ENCODE measurements at regions not wholly inside any gene's neighbourhood (a gene's known extent, or its start where the extent isn't known, plus 50 kb on each side); places are given as distances from the start of the nearest gene placed in this dataset.

DNA sequence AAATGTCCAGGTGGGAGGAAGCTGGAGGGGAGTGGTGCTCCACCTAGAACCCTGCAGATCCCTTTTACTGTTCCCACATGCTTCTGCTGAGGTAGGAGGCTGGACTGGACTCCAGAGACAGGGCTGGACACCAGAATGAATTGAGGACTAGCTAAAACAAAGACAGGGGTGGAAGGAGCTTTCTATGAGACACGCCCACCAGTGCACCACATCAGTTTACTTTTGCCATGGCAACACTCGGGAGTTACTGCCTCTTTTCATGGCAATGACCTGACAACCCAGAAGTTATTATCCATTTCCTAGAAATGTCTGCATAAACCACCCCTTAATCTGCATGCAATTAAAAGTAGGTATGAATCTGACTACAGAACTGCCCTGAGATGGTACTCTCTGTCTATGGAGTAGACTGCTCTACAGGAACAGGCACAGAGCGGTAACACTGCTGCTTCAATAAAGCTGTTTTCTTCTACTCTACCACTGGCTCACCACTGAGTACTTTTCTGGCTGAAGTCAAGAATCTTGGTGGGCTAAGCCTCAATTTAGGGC, 211.7 kb downstream of the TFAP2C start:
- DNase-seq: no peak

DNA sequence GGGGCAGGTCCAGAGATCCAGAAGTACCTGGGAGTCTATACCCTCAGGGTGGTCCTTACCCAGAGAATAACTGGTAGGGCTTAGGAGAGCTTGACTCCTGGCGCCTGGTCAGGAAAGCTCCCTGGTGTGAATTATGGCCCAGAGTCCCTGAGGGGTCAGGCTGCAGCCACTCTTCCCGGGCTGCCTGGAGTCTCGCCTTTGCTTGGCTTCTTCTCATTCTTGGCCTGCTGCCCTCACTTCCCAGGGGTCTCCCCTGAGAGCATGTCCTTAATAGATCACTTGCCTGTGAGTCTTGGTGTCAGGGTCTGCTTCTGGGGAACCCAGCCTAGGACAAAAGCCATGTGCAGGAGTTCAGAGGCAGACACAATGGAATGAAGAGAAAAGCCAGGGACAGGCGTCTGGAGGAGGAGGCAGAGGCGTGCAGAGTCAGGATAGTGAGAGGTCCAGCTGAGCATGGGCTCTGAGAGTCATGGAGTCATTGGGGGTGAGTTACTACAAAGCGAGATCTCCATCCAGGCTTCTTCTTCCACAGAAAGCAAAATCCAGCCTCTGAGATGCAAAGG, 212.3 kb downstream of the TFAP2C start:
- no peak for DNase-seq

- no peak for DNase-seq
These were observed 212.9 kb downstream of the TFAP2C start for GRCh38 chr20:56842056-56842455.

GRCh38 chr20:56843386-56843785, 214.3 kb downstream of the TFAP2C start:
- DNase-seq: no peak

DNA sequence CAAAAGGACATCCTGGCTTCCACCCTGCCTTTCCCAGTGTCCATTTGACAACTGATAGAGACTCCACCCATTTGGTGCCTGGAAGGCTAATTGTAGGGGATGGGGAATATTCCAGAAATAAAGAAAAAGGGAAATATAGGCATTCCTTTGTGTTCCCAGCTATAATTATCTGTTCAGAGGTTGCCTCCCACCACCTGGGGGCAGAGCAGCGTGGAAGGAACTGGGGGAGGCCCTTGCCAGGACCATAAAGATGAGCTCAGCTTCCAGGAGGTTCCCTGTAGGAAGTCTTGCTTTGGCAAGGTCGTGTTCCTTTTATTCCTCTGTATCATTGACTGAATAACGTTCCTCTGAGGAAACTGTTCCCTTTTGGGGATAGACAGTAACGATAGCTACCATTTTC, 214.7 kb downstream of the TFAP2C start:
- no peak for DNase-seq

DNA sequence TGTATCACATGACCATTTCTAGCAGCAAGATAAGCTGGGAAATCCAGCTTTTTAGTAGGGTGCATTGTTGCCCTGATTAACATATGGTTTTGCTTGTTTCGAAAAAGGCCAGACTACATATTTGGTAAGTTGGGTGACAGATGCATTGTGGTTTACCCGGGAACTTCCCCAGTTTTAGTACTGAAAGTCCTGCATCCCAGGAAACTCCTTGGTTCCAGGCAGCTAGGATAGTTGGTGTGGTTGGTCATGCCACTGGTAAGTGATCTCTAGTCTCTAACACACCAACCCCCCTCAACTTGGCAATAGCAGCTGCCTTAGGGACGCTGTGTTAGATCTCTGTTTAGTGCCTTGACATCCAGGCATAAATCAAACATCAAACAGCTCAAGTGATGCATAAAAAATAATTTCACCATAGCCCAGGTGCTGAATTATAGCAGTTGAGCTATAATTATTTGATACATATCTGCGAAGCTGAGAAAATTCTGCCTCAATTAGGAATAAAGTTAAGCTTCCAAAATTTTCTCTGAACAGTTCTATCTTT, 216.5 kb downstream of the TFAP2C start:
- DNase-seq: no peak

DNA sequence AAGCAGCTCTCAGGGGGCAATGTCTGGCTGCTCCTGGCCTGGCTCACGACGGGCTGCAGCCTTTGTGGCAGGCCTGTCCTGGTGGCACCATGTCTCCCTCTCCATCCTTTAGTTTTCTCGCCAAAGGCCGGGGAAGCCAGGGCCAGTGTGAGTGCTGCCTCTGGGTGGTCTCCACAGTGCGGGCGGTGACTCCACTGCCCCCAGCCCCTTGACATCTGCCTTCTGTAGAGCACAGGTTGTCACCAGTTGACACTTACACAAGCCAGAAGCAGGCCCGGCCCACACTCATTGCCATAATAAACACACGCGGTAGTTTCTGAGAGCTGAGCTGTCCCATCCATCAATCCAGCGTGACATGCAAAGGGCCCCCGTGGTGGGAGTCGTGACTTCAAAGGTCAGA, 219.5 kb downstream of the TFAP2C start:
- no peak for DNase-seq

- no peak for DNase-seq
These were observed 222.4 kb downstream of the TFAP2C start for GRCh38 chr20:56851552-56851951.

- no peak for DNase-seq
These were observed 226.6 kb downstream of the TFAP2C start for GRCh38 chr20:56855708-56856107.

DNA sequence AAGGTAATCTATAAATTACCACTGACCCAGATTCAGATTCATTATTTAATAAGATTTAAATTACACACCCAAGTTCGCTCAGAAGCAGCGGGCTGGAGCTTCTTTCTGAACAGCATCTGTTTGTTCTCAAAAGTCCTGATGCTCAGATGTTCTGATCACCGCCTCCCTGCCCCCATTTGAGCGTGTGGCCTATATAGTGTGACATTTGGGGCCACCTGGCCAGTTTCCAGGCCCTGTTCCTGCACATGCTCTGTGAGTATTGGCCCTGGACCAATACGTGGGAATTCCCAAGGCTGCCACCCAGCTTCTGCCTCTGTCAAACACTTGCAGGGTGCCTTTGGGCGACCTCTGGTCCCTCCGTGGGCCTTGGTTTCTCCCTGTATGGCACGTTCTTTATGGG, 228.8 kb downstream of the TFAP2C start:
- no peak for DNase-seq

- DNase-seq: no peak
These were observed 230.1 kb downstream of the TFAP2C start for GRCh38 chr20:56859039-56859800.

DNA sequence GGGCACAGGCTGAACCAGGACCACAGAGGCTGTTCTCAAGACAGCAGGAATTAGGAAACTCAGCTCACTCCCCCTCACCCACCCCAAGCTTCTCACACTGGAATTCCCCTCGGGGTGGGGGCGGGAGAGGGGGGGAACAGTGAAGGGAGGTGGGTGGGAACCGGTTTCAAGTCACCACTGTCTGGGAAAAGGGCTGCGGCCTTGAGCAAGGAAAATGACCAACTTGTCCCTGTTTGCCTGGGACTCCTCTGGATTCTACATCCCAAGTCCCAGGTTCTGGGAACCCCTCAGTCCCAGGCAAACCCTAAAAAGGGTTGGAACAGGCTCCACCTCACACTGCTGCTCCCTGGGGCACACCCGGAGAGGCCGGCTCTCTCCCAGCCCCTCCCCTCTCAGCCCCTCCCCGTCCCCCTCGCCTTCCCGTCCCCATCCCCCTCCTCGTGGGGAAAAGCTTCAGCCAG, 230.7 kb downstream of the TFAP2C start:
- DNase-seq: no peak

DNA sequence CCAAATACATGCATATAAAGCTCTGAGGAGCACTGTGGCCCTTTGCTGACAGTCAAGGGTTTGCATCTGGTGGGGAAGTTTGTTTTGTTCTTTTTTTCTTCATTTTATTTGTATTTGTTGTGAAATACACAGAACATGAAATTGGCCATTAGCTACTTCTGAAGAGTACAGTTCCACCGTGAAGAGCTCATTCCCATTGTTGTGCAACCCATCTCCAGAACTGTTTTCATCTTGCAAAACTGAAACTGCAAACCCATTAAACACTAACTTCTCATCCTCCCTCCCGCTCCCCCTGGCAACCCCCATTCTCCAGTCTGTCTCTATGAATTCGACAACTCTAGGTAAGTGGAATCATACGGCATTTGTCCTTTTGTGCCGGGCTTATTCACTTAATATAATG, 231.3 kb downstream of the TFAP2C start:
- DNase-seq: no peak

DNA sequence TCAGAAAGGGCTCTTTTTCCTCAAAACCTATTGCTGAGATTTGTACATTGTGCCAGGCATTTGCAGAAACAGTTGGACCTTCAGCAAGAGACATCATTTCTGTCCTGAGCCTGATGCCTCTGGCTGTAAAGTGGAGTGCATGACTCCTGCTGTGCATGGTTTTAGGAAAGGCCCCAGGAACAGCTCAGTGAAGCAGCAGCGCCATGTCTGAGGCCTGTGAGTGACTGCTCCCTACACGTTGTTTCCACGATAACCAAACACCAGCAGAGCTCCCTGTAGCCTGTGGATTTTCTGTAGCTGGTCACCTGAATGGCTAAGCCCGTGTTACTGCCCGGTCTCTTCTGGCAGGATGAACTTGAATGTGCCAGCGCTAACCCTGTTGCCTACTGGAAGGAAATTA, 232.5 kb downstream of the TFAP2C start:
- DNase-seq: no peak

DNA sequence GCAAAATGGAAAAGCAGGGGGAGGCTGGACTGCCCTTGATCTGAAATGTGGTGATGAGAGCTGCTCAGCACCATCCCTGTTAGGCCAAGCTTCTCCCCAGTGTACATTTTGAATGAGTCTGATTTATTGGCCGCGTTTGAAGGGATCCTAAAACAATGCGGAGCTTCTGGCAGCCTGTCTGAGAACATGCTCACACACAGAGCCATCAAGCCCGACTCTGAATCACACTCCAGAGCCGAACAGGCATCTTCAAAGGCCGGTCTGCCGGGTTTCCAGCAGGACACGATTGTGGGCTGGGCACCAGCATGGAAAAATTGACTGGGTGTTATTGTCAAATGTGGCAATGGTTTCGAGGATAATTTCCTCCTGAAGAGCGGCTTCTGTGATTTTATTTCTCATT, 235.9 kb downstream of the TFAP2C start:
- no peak for DNase-seq

GRCh38 chr20:56867128-56867527, 238.0 kb downstream of the TFAP2C start:
- no peak for DNase-seq

- no peak for DNase-seq
These were observed 239.6 kb downstream of the TFAP2C start for GRCh38 chr20:56868746-56869145.

GRCh38 chr20:56870271-56870670, 241.2 kb downstream of the TFAP2C start:
- no peak for DNase-seq

DNA sequence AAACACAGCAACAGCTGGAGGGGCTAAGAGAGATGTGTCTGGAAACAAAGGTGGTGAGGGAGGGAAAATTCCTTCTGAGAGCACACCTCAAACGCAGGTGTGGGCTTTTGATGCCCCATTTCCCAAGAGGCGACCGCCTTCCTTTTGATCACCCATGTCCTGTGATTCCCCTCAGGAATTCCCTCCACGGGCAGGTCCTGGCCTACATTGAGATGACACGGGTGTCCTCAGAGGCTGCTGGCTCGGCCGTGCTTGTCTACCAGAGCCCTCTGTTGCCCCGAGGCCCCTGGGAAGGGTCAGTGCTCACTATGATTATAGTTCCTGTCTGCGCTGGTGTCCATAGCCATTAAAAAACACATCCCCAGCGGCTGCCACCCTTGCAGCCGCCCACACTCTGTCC, 242.6 kb downstream of the TFAP2C start:
- DNase-seq: no peak

DNA sequence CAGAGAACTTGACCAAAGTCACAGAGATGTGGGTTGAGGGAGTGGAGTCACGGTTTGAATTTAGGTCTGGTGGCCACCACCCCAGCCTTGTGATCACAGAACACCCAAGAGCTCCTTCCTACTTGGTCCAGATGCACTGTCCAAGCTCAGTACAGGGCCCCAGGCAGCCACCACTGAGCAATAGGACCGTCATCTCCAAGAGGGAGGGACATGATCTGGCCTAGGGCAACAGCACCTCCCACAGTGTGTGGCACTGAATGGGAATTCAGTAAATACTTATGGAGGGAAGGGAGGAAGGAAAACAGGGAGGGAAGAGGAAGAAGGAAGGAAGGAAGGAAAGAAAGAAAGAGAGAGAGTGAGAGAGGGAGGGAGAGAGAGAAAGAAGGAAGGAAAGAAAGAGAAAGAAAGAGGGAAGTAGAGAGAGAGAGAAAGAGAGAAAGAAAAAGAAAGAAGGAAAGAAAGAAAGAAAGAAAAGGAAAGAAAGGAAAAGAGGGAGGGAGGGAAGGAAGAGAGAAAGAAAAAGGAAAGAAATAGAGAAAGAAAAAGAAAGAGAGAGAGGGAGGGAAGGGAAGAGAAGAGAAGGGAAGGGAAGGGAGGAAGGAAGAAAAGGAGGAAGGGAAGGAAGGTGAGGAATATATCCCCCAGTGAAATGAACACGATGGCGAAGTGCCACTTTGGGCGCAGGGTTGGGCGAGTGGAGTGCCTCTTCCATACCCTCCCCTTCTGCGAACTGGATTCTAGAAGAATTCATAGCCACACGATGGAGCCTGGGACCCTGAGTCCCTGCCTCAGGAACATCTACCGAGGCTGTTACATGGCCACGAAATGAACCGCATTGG, 243.7 kb downstream of the TFAP2C start:
- DNase-seq: no peak

- DNase-seq: no peak
These were observed 244.7 kb downstream of the TFAP2C start for GRCh38 chr20:56873836-56874235.

DNA sequence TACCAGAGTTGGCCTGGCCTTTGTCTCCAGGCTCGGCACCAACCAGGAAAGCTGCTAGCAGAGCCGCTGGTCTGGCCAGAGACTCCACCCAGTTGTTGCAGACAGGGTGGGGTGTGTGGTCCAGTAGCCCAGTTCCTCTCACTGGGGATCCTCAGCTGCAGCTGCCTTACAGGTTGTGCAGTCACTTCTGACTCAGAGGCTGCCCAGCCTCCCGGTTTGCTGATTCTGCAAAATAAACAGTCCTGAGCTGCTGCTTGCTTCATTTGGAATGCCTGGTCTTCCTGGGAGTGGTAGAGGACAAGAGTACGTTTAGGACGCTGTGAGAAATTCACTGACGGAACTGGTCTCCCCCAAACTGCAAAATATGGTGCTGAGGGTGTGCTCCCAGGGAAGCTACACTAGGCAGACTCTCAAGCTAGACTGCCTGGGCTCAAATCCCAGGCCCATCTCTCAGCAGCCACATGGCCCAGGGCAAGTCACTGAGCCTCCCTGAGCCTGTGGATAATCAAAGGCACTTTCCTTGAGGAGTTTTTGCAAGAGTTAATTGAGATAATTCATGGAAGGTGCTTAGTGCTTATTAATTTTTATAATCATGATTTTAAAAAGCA, 246.1 kb downstream of the TFAP2C start:
- no peak for DNase-seq

GRCh38 chr20:56875803-56876202, 246.7 kb downstream of the TFAP2C start:
- DNase-seq: no peak

Data from activated effector memory CD4-positive, alpha-beta T cell treated with anti-CD3 and anti-CD28 coated beads, Interleukin-2, amount 50 U/mL, for 16 hours (primary cell).